Thyroid gland (tissue), 4 donors: ENCODE measurements at regions not wholly inside any gene's neighbourhood (a gene's known extent, or its start where the extent isn't known, plus 50 kb on each side); places are given as distances from the start of the nearest gene placed in this dataset.

Source experiments
- DNase-seq, 2 donors: peaks; one replicate each; pipeline ENCODE4 v3.0.0-alpha.2; 2019
- H3K27ac ChIP-seq, 3 donors: fragments of 200-600 bp; sonication (generic); 1 replicate in 2 of 3; 2 replicates in 1 of 3; pipeline ENCODE4 v1.5.1; 2016 to 2019; ENCODE audit warnings: mild to moderate bottlenecking in 1 of 3, moderate library complexity in 1 of 3
- H3K27me3 ChIP-seq: fragments of 200-600 bp; sonication (generic); one replicate; pipeline ENCODE4 v1.5.1; 2019
- H3K36me3 ChIP-seq, 2 donors: fragments of 200-600 bp; sonication (generic); one replicate each; pipeline ENCODE4 v1.5.1; 2016 to 2019
- H3K4me1 ChIP-seq, 2 donors: fragments of 200-600 bp; sonication (generic); one replicate each; pipeline ENCODE4 v1.5.1; 2017 to 2019
- H3K4me3 ChIP-seq, 3 donors: fragments of 200-600 bp; sonication (generic); replicated peaks in 1 of 3; 1 replicate in 2 of 3; 2 replicates in 1 of 3; pipeline ENCODE4 v1.5.1; 2016; ENCODE audit warnings: mild to moderate bottlenecking in 1 of 3
- H3K9me3 ChIP-seq: fragments of 200-600 bp; sonication (generic); one replicate; pipeline ENCODE4 v1.5.1; 2017
- CTCF ChIP-seq, 6 experiments: fragments of 200-600 bp in 3 of 6; fragments of 450-650 bp in 3 of 6; sonication (generic) in 3 of 6; IDR thresholded peaks; one replicate each; pipeline ENCODE4 v1.5.1; 2016 to 2019; ENCODE audit warnings: antibody characterized with exemption in 6 of 6, mild to moderate bottlenecking in 2 of 6, inconsistent platforms in 1 of 6, moderate library complexity in 1 of 6
- POLR2A ChIP-seq, 2 donors: fragments of 450-650 bp; IDR thresholded peaks; one replicate each; pipeline ENCODE4 v1.6.1; 2017; ENCODE audit warnings: antibody characterized with exemption in 2 of 2, mild to moderate bottlenecking in 2 of 2, moderate library complexity in 1 of 2
- WGBS, 2 donors: methylation state at CpG; one replicate each; pipeline ENCODE4 v1.1.5; 2017; 5-methylcytosine and 5-hydroxymethylcytosine counted together
- intact Hi-C: fragments of 100-400 bp; cut with DNase I; formaldehyde crosslinking; loops from one replicate; pipeline ENCODE4 v1.15.1; 2023

GRCh38 chr3:74055061-74055460, 430.3 kb upstream of the PDZRN3 start:
- 42 to 57% methylated on average over 3 of the region's 3 CpGs for WGBS, 2 donors
- H3K9me3 ChIP-seq, result no peaks in the 10 kb centered on the region
- H3K36me3 ChIP-seq, result no peaks in the 10 kb centered on the region
- TF ChIP-seq CTCF (IDR thresholded peaks at IDR 0.05) (no peak), POLR2A (IDR thresholded peaks at IDR 0.05) (no peak)
- no peaks in the 10 kb centered on the region for H3K27me3 ChIP-seq
- intact Hi-C loops, result no loop called here
- H3K4me3 ChIP-seq, result no peak overlapping the region
- H3K4me1 ChIP-seq, result no peaks in the 10 kb centered on the region
- no peak for DNase-seq
- H3K27ac ChIP-seq, result no peak overlapping the region

DNA sequence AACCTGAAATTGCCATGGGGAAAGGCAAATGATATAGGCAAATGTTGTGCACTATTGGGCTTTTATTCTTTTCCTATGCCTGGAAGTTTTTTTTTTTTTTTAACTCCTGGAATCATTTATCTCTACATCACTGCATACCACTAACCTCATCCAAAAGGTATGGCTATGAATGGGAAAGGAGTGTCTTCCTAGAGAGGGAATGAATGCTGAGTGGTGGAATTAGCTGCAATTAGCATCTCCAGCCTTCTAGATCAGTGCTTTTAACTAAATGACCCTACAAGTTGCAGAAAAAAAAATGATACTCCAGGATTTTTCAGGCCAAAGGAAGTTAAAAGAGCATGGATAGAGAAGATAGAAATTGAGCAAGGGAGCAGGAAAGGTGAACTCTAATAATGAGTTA, 429.8 kb upstream of the PDZRN3 start:
- Histone ChIP-seq H3K27ac (no peak overlapping the region), H3K9me3 (no peaks in the 10 kb centered on the region), H3K27me3 (no peaks in the 10 kb centered on the region), H3K36me3 (no peaks in the 10 kb centered on the region), H3K4me3 (no peak overlapping the region), H3K4me1 (no peaks in the 10 kb centered on the region)
- TF ChIP-seq CTCF (IDR thresholded peaks at IDR 0.05), result no peak
- TF ChIP-seq POLR2A (IDR thresholded peaks at IDR 0.05), result no peak
- intact Hi-C loops, result no loop called here
- DNase-seq, result no peak

GRCh38 chr3:74053970-74054516, 429.3 kb upstream of the PDZRN3 start:
- TF ChIP-seq CTCF (IDR thresholded peaks at IDR 0.05) (no peak), POLR2A (IDR thresholded peaks at IDR 0.05) (no peak)

GRCh38 chr3:74049444-74049843, 424.7 kb upstream of the PDZRN3 start:
- H3K27ac ChIP-seq, result no peak overlapping the region
- H3K9me3 ChIP-seq, result no peaks in the 10 kb centered on the region
- 94% methylated on average over 5 of the region's 5 CpGs for WGBS, 2 donors
- no peak for DNase-seq
- H3K27me3 ChIP-seq, result no peaks in the 10 kb centered on the region
- no peak overlapping the region for H3K4me3 ChIP-seq
- intact Hi-C loops, result no loop called here
- TF ChIP-seq CTCF (IDR thresholded peaks at IDR 0.05), result no peak
- no peak for TF ChIP-seq POLR2A (IDR thresholded peaks at IDR 0.05)
- no peaks in the 10 kb centered on the region for H3K36me3 ChIP-seq
- H3K4me1 ChIP-seq, result no peaks in the 10 kb centered on the region

More at GRCh38 chr3:74053970-74054516, 429.3 kb upstream of the PDZRN3 start:
- no peak overlapping the region for H3K4me3 ChIP-seq
- H3K9me3 ChIP-seq, result no peaks in the 10 kb centered on the region
- H3K36me3 ChIP-seq, result no peaks in the 10 kb centered on the region
- no peak for DNase-seq
- intact Hi-C loops, result no loop called here
- no peaks in the 10 kb centered on the region for H3K4me1 ChIP-seq
- no peak overlapping the region for H3K27ac ChIP-seq
- no peaks in the 10 kb centered on the region for H3K27me3 ChIP-seq

GRCh38 chr3:74048699-74049098, 424.0 kb upstream of the PDZRN3 start:
- intact Hi-C loops, result no loop called here
- no peaks in the 10 kb centered on the region for H3K9me3 ChIP-seq
- H3K27ac ChIP-seq, result no peak overlapping the region
- no peaks in the 10 kb centered on the region for H3K27me3 ChIP-seq
- no peak for TF ChIP-seq POLR2A (IDR thresholded peaks at IDR 0.05)
- no peak for TF ChIP-seq CTCF (IDR thresholded peaks at IDR 0.05)
- H3K4me1 ChIP-seq, result no peaks in the 10 kb centered on the region
- no peak overlapping the region for H3K4me3 ChIP-seq
- H3K36me3 ChIP-seq, result no peaks in the 10 kb centered on the region
- no peak for DNase-seq
